ENCODE measurements at regions not wholly inside any gene's neighbourhood (a gene's known extent, or its start where the extent isn't known, plus 50 kb on each side); places are given as distances from the start of the nearest gene placed in this dataset.
A peak's percentile ranks its signal among the peaks of the same experiment; 100 is the strongest.

GRCh38 chr17:54530398-54530797 lies 370.3 kb upstream of the TOM1L1 start:
- no peak overlapping the region for H3K4me2 ChIP-seq (ENCODE audit: low read length)
- H3K4me3 ChIP-seq (ENCODE audit: low read length) = no peak overlapping the region
- H3K4me1 ChIP-seq (ENCODE audit: control insufficient read depth, low read depth, low read length) = peaks cover 2% of the 10 kb centered on the region
- H3K4ac ChIP-seq (ENCODE audit: low read depth, low read length) = no peak overlapping the region
- DNase-seq = peak; percentile 77
- no peak overlapping the region for H2BK5ac ChIP-seq (ENCODE audit: low read length)
- H2BK120ac ChIP-seq (ENCODE audit: low read depth, low read length) = no peak overlapping the region
- no peak overlapping the region for H4K5ac ChIP-seq (ENCODE audit: low read length)
- H3K23ac ChIP-seq (ENCODE audit: low read length) = no peak overlapping the region
- no peak overlapping the region for H3K27ac ChIP-seq (ENCODE audit: low read depth, low read length)
- H3K9ac ChIP-seq (ENCODE audit: low read length) = no peak overlapping the region
- H3K79me1 ChIP-seq (ENCODE audit: low read length) = no peaks in the 10 kb centered on the region
- no peak overlapping the region for H2AK5ac ChIP-seq (ENCODE audit: low read length)
- WGBS (ENCODE audit: extremely low coverage, insufficient coverage, low lambda C conversion rate) = no CpG with 5 or more reads among the region's 3 CpGs
- no peak overlapping the region for H4K8ac ChIP-seq (ENCODE audit: low read depth, low read length)
- no peak overlapping the region for H3K56ac ChIP-seq (ENCODE audit: low read length)
- no peaks in the 10 kb centered on the region for H3K79me2 ChIP-seq (ENCODE audit: control insufficient read depth, insufficient read depth, low read length)
- no peak overlapping the region for H2BK15ac ChIP-seq (replicated peaks; ENCODE audit: low read depth)
- H3K18ac ChIP-seq (ENCODE audit: low read length) = no peak overlapping the region
- no peaks in the 10 kb centered on the region for H3K27me3 ChIP-seq (ENCODE audit: insufficient read depth, low read length, poor library complexity)
- no peaks in the 10 kb centered on the region for H3K36me3 ChIP-seq (ENCODE audit: control insufficient read depth, insufficient read depth, low read length)

- Histone ChIP-seq H3K79me2 (ENCODE audit: control insufficient read depth, insufficient read depth, low read length) (no peaks in the 10 kb centered on the region), H3K4ac (ENCODE audit: low read depth, low read length) (no peak overlapping the region), H3K4me2 (ENCODE audit: low read length) (no peak overlapping the region), H3K27me3 (ENCODE audit: insufficient read depth, low read length, poor library complexity) (no peaks in the 10 kb centered on the region), H2AK5ac (ENCODE audit: low read length) (no peak overlapping the region), H3K27ac (ENCODE audit: low read depth, low read length) (no peak overlapping the region), H3K9ac (ENCODE audit: low read length) (no peak overlapping the region), H2BK5ac (ENCODE audit: low read length) (no peak overlapping the region), H4K5ac (ENCODE audit: low read length) (no peak overlapping the region), H3K4me1 (ENCODE audit: control insufficient read depth, low read depth, low read length) (no peaks in the 10 kb centered on the region), H3K36me3 (ENCODE audit: control insufficient read depth, insufficient read depth, low read length) (no peaks in the 10 kb centered on the region), H3K18ac (ENCODE audit: low read length) (no peak overlapping the region), H3K56ac (ENCODE audit: low read length) (no peak overlapping the region), H2BK120ac (ENCODE audit: low read depth, low read length) (no peak overlapping the region), H4K8ac (ENCODE audit: low read depth, low read length) (no peak overlapping the region), H3K23ac (ENCODE audit: low read length) (no peak overlapping the region), H3K79me1 (ENCODE audit: low read length) (no peaks in the 10 kb centered on the region), H3K4me3 (ENCODE audit: low read length) (no peak overlapping the region), H2BK15ac (replicated peaks; ENCODE audit: low read depth) (no peak overlapping the region)
- DNase-seq = peak; percentile 24
- no CpG with 5 or more reads among the region's 4 CpGs for WGBS (ENCODE audit: extremely low coverage, insufficient coverage, low lambda C conversion rate)
Measured at GRCh38 chr17:54536306-54536705, 364.3 kb upstream of the TOM1L1 start.

- Histone ChIP-seq H3K23ac (ENCODE audit: low read length) (no peak overlapping the region), H4K8ac (ENCODE audit: low read depth, low read length) (no peak overlapping the region), H4K5ac (ENCODE audit: low read length) (no peak overlapping the region), H3K18ac (ENCODE audit: low read length) (no peak overlapping the region), H3K36me3 (ENCODE audit: control insufficient read depth, insufficient read depth, low read length) (no peaks in the 10 kb centered on the region), H3K4me3 (ENCODE audit: low read length) (no peak overlapping the region), H3K9ac (ENCODE audit: low read length) (no peak overlapping the region), H3K4me2 (ENCODE audit: low read length) (no peak overlapping the region), H3K79me1 (ENCODE audit: low read length) (no peaks in the 10 kb centered on the region), H3K27me3 (ENCODE audit: insufficient read depth, low read length, poor library complexity) (no peaks in the 10 kb centered on the region), H2BK120ac (ENCODE audit: low read depth, low read length) (no peak overlapping the region), H3K4ac (ENCODE audit: low read depth, low read length) (no peak overlapping the region), H3K4me1 (ENCODE audit: control insufficient read depth, low read depth, low read length) (no peaks in the 10 kb centered on the region), H2AK5ac (ENCODE audit: low read length) (no peak overlapping the region), H3K27ac (ENCODE audit: low read depth, low read length) (no peak overlapping the region), H2BK15ac (replicated peaks; ENCODE audit: low read depth) (no peak overlapping the region), H3K79me2 (ENCODE audit: control insufficient read depth, insufficient read depth, low read length) (no peaks in the 10 kb centered on the region), H2BK5ac (ENCODE audit: low read length) (no peak overlapping the region), H3K56ac (ENCODE audit: low read length) (no peak overlapping the region)
- no peak for DNase-seq
- no CpG with 5 or more reads among the region's 3 CpGs for WGBS (ENCODE audit: extremely low coverage, insufficient coverage, low lambda C conversion rate)
Measured at GRCh38 chr17:54537656-54538055, 363.0 kb upstream of the TOM1L1 start.

GRCh38 chr17:54544249-54544648 lies 356.4 kb upstream of the TOM1L1 start:
- Histone ChIP-seq H2BK5ac (ENCODE audit: low read length) (no peak overlapping the region), H3K4me3 (ENCODE audit: low read length) (no peak overlapping the region), H3K79me2 (ENCODE audit: control insufficient read depth, insufficient read depth, low read length) (no peaks in the 10 kb centered on the region), H3K23ac (ENCODE audit: low read length) (no peak overlapping the region), H3K4me1 (ENCODE audit: control insufficient read depth, low read depth, low read length) (no peaks in the 10 kb centered on the region), H4K8ac (ENCODE audit: low read depth, low read length) (no peak overlapping the region), H3K79me1 (ENCODE audit: low read length) (no peaks in the 10 kb centered on the region), H2BK15ac (replicated peaks; ENCODE audit: low read depth) (no peak overlapping the region), H3K27me3 (ENCODE audit: insufficient read depth, low read length, poor library complexity) (no peaks in the 10 kb centered on the region), H3K56ac (ENCODE audit: low read length) (no peak overlapping the region), H3K18ac (ENCODE audit: low read length) (no peak overlapping the region), H2BK120ac (ENCODE audit: low read depth, low read length) (no peak overlapping the region), H3K27ac (ENCODE audit: low read depth, low read length) (no peak overlapping the region), H3K4ac (ENCODE audit: low read depth, low read length) (no peak overlapping the region), H3K9ac (ENCODE audit: low read length) (no peak overlapping the region), H3K36me3 (ENCODE audit: control insufficient read depth, insufficient read depth, low read length) (no peaks in the 10 kb centered on the region), H2AK5ac (ENCODE audit: low read length) (no peak overlapping the region), H3K4me2 (ENCODE audit: low read length) (no peak overlapping the region), H4K5ac (ENCODE audit: low read length) (no peak overlapping the region)
- no CpG with 5 or more reads among the region's 4 CpGs for WGBS (ENCODE audit: extremely low coverage, insufficient coverage, low lambda C conversion rate)
- peak; percentile 78 for DNase-seq

GRCh38 chr17:54559883-54560282 lies 340.8 kb upstream of the TOM1L1 start:
- no peak overlapping the region for H4K5ac ChIP-seq (ENCODE audit: low read length)
- no peaks in the 10 kb centered on the region for H3K36me3 ChIP-seq (ENCODE audit: control insufficient read depth, insufficient read depth, low read length)
- H3K79me1 ChIP-seq (ENCODE audit: low read length) = no peaks in the 10 kb centered on the region
- H3K4ac ChIP-seq (ENCODE audit: low read depth, low read length) = no peak overlapping the region
- no peak overlapping the region for H3K23ac ChIP-seq (ENCODE audit: low read length)
- no peak overlapping the region for H3K18ac ChIP-seq (ENCODE audit: low read length)
- no peak overlapping the region for H3K4me2 ChIP-seq (ENCODE audit: low read length)
- H4K8ac ChIP-seq (ENCODE audit: low read depth, low read length) = no peak overlapping the region
- no peak overlapping the region for H2BK15ac ChIP-seq (replicated peaks; ENCODE audit: low read depth)
- H3K4me1 ChIP-seq (ENCODE audit: control insufficient read depth, low read depth, low read length) = no peaks in the 10 kb centered on the region
- H2BK120ac ChIP-seq (ENCODE audit: low read depth, low read length) = no peak overlapping the region
- H3K9ac ChIP-seq (ENCODE audit: low read length) = no peak overlapping the region
- no peak overlapping the region for H2BK5ac ChIP-seq (ENCODE audit: low read length)
- H3K79me2 ChIP-seq (ENCODE audit: control insufficient read depth, insufficient read depth, low read length) = no peaks in the 10 kb centered on the region
- no peak overlapping the region for H3K27ac ChIP-seq (ENCODE audit: low read depth, low read length)
- H3K27me3 ChIP-seq (ENCODE audit: insufficient read depth, low read length, poor library complexity) = no peaks in the 10 kb centered on the region
- no CpG with 5 or more reads among the region's 1 CpG for WGBS (ENCODE audit: extremely low coverage, insufficient coverage, low lambda C conversion rate)
- no peak overlapping the region for H3K56ac ChIP-seq (ENCODE audit: low read length)
- no peak for DNase-seq
- no peak overlapping the region for H3K4me3 ChIP-seq (ENCODE audit: low read length)
- no peak overlapping the region for H2AK5ac ChIP-seq (ENCODE audit: low read length)

GRCh38 chr17:54608634-54609155 lies 292.0 kb upstream of the TOM1L1 start:
- H2BK5ac ChIP-seq (ENCODE audit: low read length) = no peak overlapping the region
- no peaks in the 10 kb centered on the region for H3K79me2 ChIP-seq (ENCODE audit: control insufficient read depth, insufficient read depth, low read length)
- H3K9ac ChIP-seq (ENCODE audit: low read length) = no peak overlapping the region
- H2BK120ac ChIP-seq (ENCODE audit: low read depth, low read length) = no peak overlapping the region
- WGBS (ENCODE audit: extremely low coverage, insufficient coverage, low lambda C conversion rate) = no CpG with 5 or more reads among the region's 1 CpG
- no peak overlapping the region for H3K27ac ChIP-seq (ENCODE audit: low read depth, low read length)
- no peak overlapping the region for H3K56ac ChIP-seq (ENCODE audit: low read length)
- H3K4me2 ChIP-seq (ENCODE audit: low read length) = no peak overlapping the region
- no peak overlapping the region for H4K5ac ChIP-seq (ENCODE audit: low read length)
- H3K36me3 ChIP-seq (ENCODE audit: control insufficient read depth, insufficient read depth, low read length) = no peaks in the 10 kb centered on the region
- DNase-seq = no peak
- H3K4me1 ChIP-seq (ENCODE audit: control insufficient read depth, low read depth, low read length) = no peaks in the 10 kb centered on the region
- H2BK15ac ChIP-seq (replicated peaks; ENCODE audit: low read depth) = no peak overlapping the region
- no peak overlapping the region for H2AK5ac ChIP-seq (ENCODE audit: low read length)
- no peak overlapping the region for H3K4ac ChIP-seq (ENCODE audit: low read depth, low read length)
- H3K18ac ChIP-seq (ENCODE audit: low read length) = no peak overlapping the region
- no peak overlapping the region for H4K8ac ChIP-seq (ENCODE audit: low read depth, low read length)
- no peak overlapping the region for H3K4me3 ChIP-seq (ENCODE audit: low read length)
- no peaks in the 10 kb centered on the region for H3K79me1 ChIP-seq (ENCODE audit: low read length)
- H3K27me3 ChIP-seq (ENCODE audit: insufficient read depth, low read length, poor library complexity) = no peaks in the 10 kb centered on the region
- no peak overlapping the region for H3K23ac ChIP-seq (ENCODE audit: low read length)
